Trophoblast cell (in vitro differentiated cells and primary cell): ENCODE measurements at regions not wholly inside any gene's neighbourhood (a gene's known extent, or its start where the extent isn't known, plus 50 kb on each side); places are given as distances from the start of the nearest gene placed in this dataset.

Source experiments
- DNase-seq, 2 donors: peaks; one replicate each; pipeline ENCODE4 v3.0.0-alpha.2; 2016
- H2AFZ ChIP-seq: 2 replicates; pipeline ENCODE4 v1.6.1; 2013; ENCODE audit warnings: low read length, moderate library complexity, mild to moderate bottlenecking; ENCODE audit not compliant: insufficient read depth, poor library complexity
- H2AK5ac ChIP-seq: 2 replicates; pipeline ENCODE4 v1.6.1; 2013; ENCODE audit warnings: mild to moderate bottlenecking, low read length
- H2BK120ac ChIP-seq: 2 replicates; pipeline ENCODE4 v1.6.1; 2013; ENCODE audit warnings: low read length, mild to moderate bottlenecking, moderate library complexity; ENCODE audit not compliant: insufficient read depth, poor library complexity
- H2BK12ac ChIP-seq: 2 replicates; pipeline ENCODE4 v1.6.1; 2013; ENCODE audit warnings: mild to moderate bottlenecking, low read length, moderate library complexity
- H2BK5ac ChIP-seq: 2 replicates; pipeline ENCODE4 v1.6.1; 2013; ENCODE audit warnings: low read length, low read depth, moderate library complexity, mild to moderate bottlenecking; ENCODE audit not compliant: poor library complexity
- H3K14ac ChIP-seq: 2 replicates; pipeline ENCODE4 v1.6.1; 2013; ENCODE audit warnings: mild to moderate bottlenecking, low read length
- H3K18ac ChIP-seq: 2 replicates; pipeline ENCODE4 v1.6.1; 2013; ENCODE audit warnings: mild to moderate bottlenecking, low read length
- H3K23ac ChIP-seq: 2 replicates; pipeline ENCODE4 v1.6.1; 2013; ENCODE audit warnings: low read length
- H3K27ac ChIP-seq: 2 replicates; pipeline ENCODE4 v1.5.1; 2013; ENCODE audit warnings: low read depth, mild to moderate bottlenecking, inconsistent platforms, low read length, moderate library complexity
- H3K27me3 ChIP-seq: 2 replicates; pipeline ENCODE4 v1.6.1; 2013; ENCODE audit warnings: inconsistent platforms, mild to moderate bottlenecking, low read length, moderate library complexity; ENCODE audit not compliant: insufficient read depth
- H3K36me3 ChIP-seq, 2 experiments: 1 replicate in 1 of 2; 2 replicates in 1 of 2; pipeline ENCODE4 v1.6.1; 2013; ENCODE audit warnings: low read length in 2 of 2, mild to moderate bottlenecking in 2 of 2, moderate library complexity in 1 of 2; ENCODE audit not compliant: insufficient read depth in 2 of 2, control insufficient read depth in 1 of 2
- H3K4ac ChIP-seq: 2 replicates; pipeline ENCODE4 v1.6.1; 2013; ENCODE audit warnings: low read depth, mild to moderate bottlenecking, low read length, moderate library complexity
- H3K4me1 ChIP-seq, 2 experiments: 1 replicate in 1 of 2; 2 replicates in 1 of 2; pipeline ENCODE4 v1.6.1; 2013; ENCODE audit warnings: low read length in 2 of 2, mild to moderate bottlenecking in 2 of 2, moderate library complexity in 1 of 2; ENCODE audit not compliant: insufficient read depth in 2 of 2, control insufficient read depth in 1 of 2
- H3K4me2 ChIP-seq: 2 replicates; pipeline ENCODE4 v1.6.1; 2013; ENCODE audit warnings: inconsistent platforms, mild to moderate bottlenecking, low read length, moderate library complexity
- H3K4me3 ChIP-seq: 2 replicates; pipeline ENCODE4 v1.5.1; 2013; ENCODE audit warnings: mild to moderate bottlenecking, low read depth, low read length, inconsistent platforms
- H3K79me1 ChIP-seq: one replicate; pipeline ENCODE4 v1.6.1; 2013; ENCODE audit warnings: low read length
- H3K79me2 ChIP-seq: 2 replicates; pipeline ENCODE4 v1.6.1; 2013; ENCODE audit warnings: low read length, mild to moderate bottlenecking; ENCODE audit not compliant: control insufficient read depth, insufficient read depth, poor library complexity
- H3K9ac ChIP-seq: 2 replicates; pipeline ENCODE4 v1.6.1; 2013; ENCODE audit warnings: mild to moderate bottlenecking, low read length
- H3K9me3 ChIP-seq: 2 replicates; pipeline ENCODE4 v1.6.1; 2013; ENCODE audit warnings: low read depth, mild to moderate bottlenecking, control low read depth, inconsistent platforms, low read length; ENCODE audit not compliant: insufficient read depth
- H4K12ac ChIP-seq: 2 replicates; pipeline ENCODE4 v1.6.1; 2013; ENCODE audit warnings: low read depth, mild to moderate bottlenecking, low read length, moderate library complexity
- H4K8ac ChIP-seq: 2 replicates; pipeline ENCODE4 v1.6.1; 2013; ENCODE audit warnings: low read depth, mild to moderate bottlenecking, low read length, moderate library complexity
- H4K91ac ChIP-seq: one replicate; pipeline ENCODE4 v1.6.1; 2013; ENCODE audit warnings: low read depth, mild to moderate bottlenecking, low read length, moderate library complexity
- WGBS: extraction: QIAGEN DNeasy Blood & Tissue Kit; methylation state at CpG from one replicate; pipeline ENCODE4 v1.1.7; 2013; ENCODE audit warnings: missing lambda C conversion rate; ENCODE audit not compliant: insufficient read length, insufficient coverage; ENCODE audit errors: extremely low coverage; 5-methylcytosine and 5-hydroxymethylcytosine counted together

DNA sequence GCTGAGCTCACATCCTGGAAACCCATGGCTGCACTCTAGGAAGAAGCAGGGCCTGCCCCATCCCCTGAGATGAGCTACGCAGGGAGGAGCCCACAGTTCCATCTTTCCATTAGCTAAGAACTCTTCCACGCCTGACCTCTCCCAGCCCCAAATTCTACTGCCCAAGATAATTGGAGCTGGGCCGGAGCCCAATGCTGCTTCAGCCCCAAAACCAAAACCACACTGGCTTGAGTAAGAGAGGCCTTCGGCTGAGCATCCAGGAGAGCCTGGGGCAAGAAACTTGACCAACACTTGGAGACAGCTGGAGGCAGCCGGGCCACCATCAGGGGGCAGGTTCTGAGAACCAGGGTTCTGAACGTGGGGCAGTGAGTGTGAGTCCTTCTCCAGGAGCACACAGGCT, 116.1 kb upstream of the ZMIZ1 start:
- Histone ChIP-seq H3K18ac (no peak overlapping the region), H4K12ac (no peak overlapping the region), H3K4me3 (no peak overlapping the region), H3K9me3 (peaks cover 4% of the 10 kb centered on the region), H3K27ac (no peak overlapping the region), H4K8ac (no peak overlapping the region), H3K9ac (no peak overlapping the region), H2AK5ac (no peak overlapping the region), H3K4me1 (no peaks in the 10 kb centered on the region), H3K23ac (no peak overlapping the region), H3K27me3 (no peaks in the 10 kb centered on the region), H2BK5ac (no peak overlapping the region), H2BK12ac (no peak overlapping the region), H3K4ac (no peak overlapping the region), H2AFZ (no peak overlapping the region), H3K36me3 (no peaks in the 10 kb centered on the region), H3K4me2 (no peak overlapping the region), H3K14ac (no peak overlapping the region), H4K91ac (no peak overlapping the region), H2BK120ac (no peak overlapping the region), H3K79me2 (no peaks in the 10 kb centered on the region), H3K79me1 (no peaks in the 10 kb centered on the region)
- no peak for DNase-seq
- no CpG with 5 or more reads among the region's 6 CpGs for WGBS

DNA sequence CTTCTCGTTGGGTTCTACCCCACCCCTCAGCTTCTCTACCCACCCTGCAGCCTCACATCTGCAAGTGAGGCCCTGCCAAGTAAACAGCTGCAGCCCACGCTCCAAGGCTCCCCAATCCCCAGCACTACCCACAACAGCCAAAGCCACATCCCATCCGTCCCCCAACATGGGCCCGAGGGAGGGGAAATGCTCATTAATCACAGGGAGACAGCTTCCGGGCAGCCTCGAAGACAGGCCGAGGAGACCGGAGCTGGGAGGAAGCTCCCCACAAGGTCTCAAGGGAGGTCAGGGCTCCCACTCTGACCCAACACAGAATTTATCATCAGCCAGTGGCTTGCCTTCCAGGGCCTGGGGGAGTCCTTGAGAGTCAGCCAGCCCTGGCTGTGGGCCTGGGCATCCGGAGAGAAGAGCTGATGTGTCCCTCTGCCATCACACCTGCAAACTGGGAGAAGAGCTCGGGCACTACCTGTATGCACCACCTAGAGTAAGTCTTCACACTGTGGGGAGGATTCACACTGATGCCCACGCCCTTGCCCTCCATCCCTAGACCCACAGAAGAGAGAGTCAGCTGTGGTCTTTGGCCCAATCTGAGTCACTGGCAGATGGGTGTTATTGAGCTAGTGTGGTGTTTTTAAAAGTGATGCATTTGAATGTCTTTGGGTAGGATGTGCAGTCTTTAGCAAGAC, 115.5 kb upstream of the ZMIZ1 start:
- no peak overlapping the region for H2BK5ac ChIP-seq
- H2AK5ac ChIP-seq, result no peak overlapping the region
- H3K4ac ChIP-seq, result no peak overlapping the region
- H2AFZ ChIP-seq, result no peak overlapping the region
- H3K4me3 ChIP-seq, result no peak overlapping the region
- no peaks in the 10 kb centered on the region for H3K27me3 ChIP-seq
- H4K91ac ChIP-seq, result no peak overlapping the region
- no peak overlapping the region for H3K4me2 ChIP-seq
- H3K36me3 ChIP-seq, result no peaks in the 10 kb centered on the region
- H4K12ac ChIP-seq, result no peak overlapping the region
- H3K14ac ChIP-seq, result no peak overlapping the region
- no peak overlapping the region for H4K8ac ChIP-seq
- H3K27ac ChIP-seq, result no peak overlapping the region
- WGBS, result no CpG with 5 or more reads among the region's 11 CpGs
- H2BK12ac ChIP-seq, result no peak overlapping the region
- H3K9ac ChIP-seq, result no peak overlapping the region
- DNase-seq, result no peak
- peaks cover 4% of the 10 kb centered on the region for H3K9me3 ChIP-seq
- H2BK120ac ChIP-seq, result no peak overlapping the region
- H3K4me1 ChIP-seq, result no peaks in the 10 kb centered on the region
- no peak overlapping the region for H3K23ac ChIP-seq
- H3K79me2 ChIP-seq, result no peaks in the 10 kb centered on the region
- no peak overlapping the region for H3K18ac ChIP-seq
- no peaks in the 10 kb centered on the region for H3K79me1 ChIP-seq

DNA sequence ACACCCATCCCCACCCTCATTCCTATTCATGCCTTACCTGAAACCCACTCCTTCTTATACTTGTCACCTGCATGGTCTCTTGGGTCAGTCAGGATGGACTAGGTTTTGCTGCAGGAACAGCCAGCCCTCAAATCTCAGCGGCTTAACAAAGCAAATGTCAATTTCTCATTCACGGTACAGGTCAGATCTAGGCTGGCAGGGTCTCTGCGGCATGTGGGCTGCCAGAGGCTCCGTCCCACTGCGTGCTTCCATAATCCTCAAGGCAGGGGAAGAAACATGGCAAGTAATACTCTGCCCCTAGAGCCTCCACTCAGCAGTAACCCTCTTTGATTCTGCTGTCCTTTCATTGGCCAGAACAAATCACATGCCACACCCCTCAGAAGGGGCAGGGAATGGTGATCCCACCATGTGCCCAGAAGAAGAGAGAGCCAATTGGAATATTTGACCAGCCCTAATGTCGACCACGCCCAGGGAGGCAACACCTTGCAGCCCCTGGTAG, 114.9 kb upstream of the ZMIZ1 start:
- Histone ChIP-seq H3K27me3 (no peaks in the 10 kb centered on the region), H2BK120ac (no peak overlapping the region), H4K91ac (no peak overlapping the region), H2BK5ac (no peak overlapping the region), H3K4me1 (no peaks in the 10 kb centered on the region), H3K4ac (no peak overlapping the region), H3K4me3 (no peak overlapping the region), H3K79me2 (no peaks in the 10 kb centered on the region), H3K23ac (no peak overlapping the region), H3K18ac (no peak overlapping the region), H3K9ac (no peak overlapping the region), H3K14ac (no peak overlapping the region), H2AK5ac (no peak overlapping the region), H4K8ac (no peak overlapping the region), H2AFZ (no peak overlapping the region), H3K9me3 (peaks cover 4% of the 10 kb centered on the region), H4K12ac (no peak overlapping the region), H3K27ac (no peak overlapping the region), H3K4me2 (no peak overlapping the region), H3K36me3 (no peaks in the 10 kb centered on the region), H2BK12ac (no peak overlapping the region), H3K79me1 (no peaks in the 10 kb centered on the region)
- WGBS, result no CpG with 5 or more reads among the region's 7 CpGs
- DNase-seq, result no peak

DNA sequence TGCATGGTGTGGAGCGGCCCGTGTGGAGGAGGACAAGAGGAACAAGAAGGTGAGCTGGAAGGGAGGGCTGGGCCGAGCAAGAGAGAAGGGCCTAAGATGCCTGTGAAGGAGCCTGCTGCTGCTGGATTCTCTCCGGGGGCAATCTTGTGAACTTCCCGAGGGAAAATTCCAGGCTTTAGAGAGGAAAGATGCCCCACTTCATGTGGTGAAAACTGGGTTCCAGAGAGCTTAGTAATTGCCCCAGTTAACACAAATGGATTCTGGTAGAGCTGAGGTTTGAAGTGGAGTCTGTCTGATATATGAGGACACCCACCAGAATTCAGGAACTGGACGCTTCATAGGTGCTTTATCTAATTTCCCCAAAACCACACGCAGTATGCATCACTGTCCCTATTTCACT, 114.1 kb upstream of the ZMIZ1 start:
- no peak overlapping the region for H4K91ac ChIP-seq
- no peak overlapping the region for H4K12ac ChIP-seq
- no peaks in the 10 kb centered on the region for H3K27me3 ChIP-seq
- no peak overlapping the region for H2BK12ac ChIP-seq
- no peak overlapping the region for H2BK5ac ChIP-seq
- H3K79me1 ChIP-seq, result no peaks in the 10 kb centered on the region
- DNase-seq, result no peak
- H3K9ac ChIP-seq, result no peak overlapping the region
- no peak overlapping the region for H3K4ac ChIP-seq
- H4K8ac ChIP-seq, result no peak overlapping the region
- no peak overlapping the region for H3K18ac ChIP-seq
- H3K4me1 ChIP-seq, result no peaks in the 10 kb centered on the region
- no peak overlapping the region for H2BK120ac ChIP-seq
- no peaks in the 10 kb centered on the region for H3K79me2 ChIP-seq
- H3K9me3 ChIP-seq, result peaks cover 4% of the 10 kb centered on the region
- H3K23ac ChIP-seq, result no peak overlapping the region
- no peak overlapping the region for H3K4me3 ChIP-seq
- no peak overlapping the region for H3K27ac ChIP-seq
- H3K14ac ChIP-seq, result no peak overlapping the region
- H3K4me2 ChIP-seq, result no peak overlapping the region
- H3K36me3 ChIP-seq, result no peaks in the 10 kb centered on the region
- whole genome bisulfite sequencing, result no CpG with 5 or more reads among the region's 7 CpGs
- H2AK5ac ChIP-seq, result no peak overlapping the region
- no peak overlapping the region for H2AFZ ChIP-seq
